Central memory CD8-positive, alpha-beta T cell (primary cell): ENCODE measurements at regions not wholly inside any gene's neighbourhood (a gene's known extent, or its start where the extent isn't known, plus 50 kb on each side); places are given as distances from the start of the nearest gene placed in this dataset.

Source experiments
- ATAC-seq: fragments of 150-1000 bp; cut with Tn5 transposase; replicated peaks from 2 replicates; pipeline ENCODE4 v1.10.0; 2022; ENCODE audit warnings: mild to moderate bottlenecking, moderate FRiP score, moderate number of reproducible peaks; ENCODE audit not compliant: poor library complexity, severe bottlenecking; ENCODE audit errors: extremely low read depth
- DNase-seq, 2 donors: peaks; one replicate each; pipeline ENCODE4 v3.0.0; 2021; ENCODE audit warnings: low spot score in 2 of 2
- H3K27ac Mint-ChIP-seq: one replicate; pipeline ENCODE4 v1.8.0; 2022; ENCODE audit warnings: low read depth, mild to moderate bottlenecking, moderate library complexity, mixed read lengths
- H3K27me3 Mint-ChIP-seq: one replicate; pipeline ENCODE4 v1.8.0; 2022; ENCODE audit warnings: mixed read lengths
- H3K36me3 Mint-ChIP-seq: one replicate; pipeline ENCODE4 v1.8.0; 2022; ENCODE audit warnings: mild to moderate bottlenecking, moderate library complexity, mixed read lengths; ENCODE audit not compliant: insufficient read depth
- H3K4me1 Mint-ChIP-seq: one replicate; pipeline ENCODE4 v1.8.0; 2022; ENCODE audit warnings: mixed read lengths
- H3K4me3 Mint-ChIP-seq: one replicate; pipeline ENCODE4 v1.8.0; 2022; ENCODE audit warnings: mild to moderate bottlenecking, moderate library complexity, mixed read lengths
- H3K9me3 Mint-ChIP-seq: one replicate; pipeline ENCODE4 v1.8.0; 2022; ENCODE audit warnings: mixed read lengths

DNA sequence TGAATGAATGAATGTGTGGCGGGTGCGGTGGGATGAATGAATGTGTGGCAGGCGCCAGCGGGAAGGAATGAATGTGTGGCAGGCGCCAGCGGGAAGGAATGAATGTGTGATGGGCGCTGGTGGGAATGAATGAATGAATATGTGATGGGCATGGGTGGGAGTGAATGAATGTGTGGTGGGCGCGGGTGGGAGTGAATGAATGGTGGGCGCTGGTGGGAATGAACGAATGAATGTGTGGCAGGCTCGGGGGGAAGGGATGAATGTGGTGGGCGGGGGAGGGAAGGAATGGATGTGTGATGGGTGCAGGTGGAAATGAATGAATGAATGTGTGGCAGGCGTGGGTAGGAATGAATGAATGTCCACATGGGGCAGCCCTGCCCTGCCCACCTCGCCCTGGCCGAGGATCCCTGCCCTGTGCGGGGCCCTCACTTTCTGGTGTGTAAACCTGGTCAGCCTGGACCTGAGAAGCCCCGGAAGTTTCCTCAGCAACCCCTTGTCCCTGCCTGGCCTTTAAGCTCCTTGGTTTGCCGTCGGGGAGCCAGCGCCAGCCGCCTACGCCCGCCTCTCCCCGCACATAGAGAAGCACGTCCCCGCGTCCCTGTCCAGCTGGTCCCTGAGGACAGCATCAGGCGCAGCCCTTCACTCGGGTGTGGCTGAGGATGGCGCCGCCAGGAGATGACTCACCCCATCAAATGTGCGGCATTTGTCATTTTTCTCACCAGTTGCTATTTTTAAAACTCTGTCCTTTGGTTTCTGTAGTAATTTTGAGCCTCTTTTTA is 112.8 kb upstream of the LRPAP1 start:
- H3K27me3 Mint-ChIP-seq = peaks cover 64% of the 10 kb centered on the region
- no peak overlapping the region for H3K27ac Mint-ChIP-seq
- ATAC-seq = no peak
- DNase-seq = no peak
- H3K9me3 Mint-ChIP-seq = no peaks in the 10 kb centered on the region
- H3K4me1 Mint-ChIP-seq = no peaks in the 10 kb centered on the region
- H3K36me3 Mint-ChIP-seq = peaks cover 3% of the 10 kb centered on the region
- no peak overlapping the region for H3K4me3 Mint-ChIP-seq

DNA sequence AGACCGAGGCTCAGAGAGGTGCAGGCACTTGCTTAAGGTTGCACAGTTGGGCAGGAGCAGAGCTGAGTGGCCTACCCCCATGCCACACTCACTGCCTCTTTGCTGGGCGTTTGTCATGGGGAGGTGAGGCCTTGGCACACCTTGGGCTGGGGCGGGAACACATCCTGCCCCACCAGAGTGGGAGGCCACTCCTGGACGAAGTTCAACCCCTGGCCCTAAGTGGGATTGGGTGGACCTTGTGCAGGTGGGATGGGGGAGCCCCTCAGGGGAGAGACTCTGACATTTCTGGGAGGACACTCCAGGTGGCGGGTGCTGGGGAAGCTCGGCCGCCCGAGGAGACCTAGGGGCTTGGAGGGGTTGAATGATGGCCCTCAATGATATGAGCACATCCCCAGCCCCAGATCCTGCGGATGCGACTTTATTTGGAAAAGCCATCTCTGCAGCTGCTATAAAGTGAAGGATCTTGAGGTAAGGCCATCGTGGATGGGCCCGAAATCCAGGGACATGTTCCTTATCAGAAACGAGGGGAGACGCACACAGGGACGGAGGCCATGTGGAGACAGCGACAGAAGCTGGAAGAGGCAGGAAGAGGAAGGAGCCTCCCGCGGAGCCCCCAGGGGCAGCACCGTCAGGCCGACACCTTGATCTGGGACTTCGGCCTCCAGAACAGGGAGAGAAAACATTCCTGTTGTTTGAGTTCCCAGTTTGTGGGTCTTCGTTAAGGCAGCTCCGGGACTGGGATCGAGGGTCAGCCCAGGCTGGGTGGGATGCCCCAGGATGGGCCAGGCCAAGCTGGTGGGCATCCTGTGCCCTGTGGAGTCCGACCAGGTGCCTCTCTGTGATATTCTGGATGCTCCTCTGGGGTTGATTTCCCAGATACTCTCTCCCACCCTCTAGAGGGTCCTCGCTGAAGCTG is 111.6 kb upstream of the LRPAP1 start:
- DNase-seq (no peak), ATAC-seq (no peak)
- Mint-ChIP-seq H3K9me3 (no peaks in the 10 kb centered on the region), H3K36me3 (peaks cover 3% of the 10 kb centered on the region), H3K4me1 (no peaks in the 10 kb centered on the region), H3K27me3 (peaks cover 64% of the 10 kb centered on the region), H3K27ac (no peak overlapping the region), H3K4me3 (no peak overlapping the region)

DNA sequence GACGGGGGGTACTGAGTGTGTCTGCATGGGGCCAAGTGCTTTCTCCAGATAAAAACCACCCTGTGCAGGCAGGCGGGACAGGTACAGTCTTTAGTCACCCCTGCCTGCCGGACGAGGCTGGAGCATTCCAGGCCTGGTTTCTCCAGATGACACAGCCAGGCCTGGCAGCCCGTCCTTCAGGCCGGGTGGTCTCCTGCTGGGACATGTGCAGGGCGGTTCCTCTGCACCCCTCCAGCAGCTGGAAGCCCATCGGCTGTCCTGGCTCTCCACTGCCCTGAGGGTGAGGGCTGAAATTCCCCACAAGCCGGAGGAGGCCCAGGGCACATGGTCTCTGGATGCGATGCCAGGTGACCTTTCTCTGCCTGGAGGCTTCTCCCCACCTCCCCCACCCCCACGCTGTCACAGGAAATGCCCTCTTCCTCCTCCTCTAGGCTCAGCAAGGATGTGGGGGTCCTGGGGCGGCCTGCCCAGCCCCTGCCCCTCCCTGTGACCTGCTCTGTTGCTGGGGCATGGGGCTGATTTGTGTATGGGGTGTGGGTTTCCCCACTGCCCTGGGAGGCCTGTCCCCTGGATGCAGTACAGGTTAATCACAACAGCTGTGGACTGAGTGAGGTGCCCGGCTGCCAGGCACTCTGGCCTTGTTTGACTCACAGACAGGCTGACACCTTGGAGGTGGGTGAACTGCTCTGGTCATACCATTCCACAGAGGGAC is 110.7 kb upstream of the LRPAP1 start:
- DNase-seq (no peak), ATAC-seq (no peak)
- Mint-ChIP-seq H3K4me3 (no peak overlapping the region), H3K36me3 (peaks cover 3% of the 10 kb centered on the region), H3K9me3 (no peaks in the 10 kb centered on the region), H3K27ac (no peak overlapping the region), H3K27me3 (peaks cover 56% of the 10 kb centered on the region), H3K4me1 (no peaks in the 10 kb centered on the region)

DNA sequence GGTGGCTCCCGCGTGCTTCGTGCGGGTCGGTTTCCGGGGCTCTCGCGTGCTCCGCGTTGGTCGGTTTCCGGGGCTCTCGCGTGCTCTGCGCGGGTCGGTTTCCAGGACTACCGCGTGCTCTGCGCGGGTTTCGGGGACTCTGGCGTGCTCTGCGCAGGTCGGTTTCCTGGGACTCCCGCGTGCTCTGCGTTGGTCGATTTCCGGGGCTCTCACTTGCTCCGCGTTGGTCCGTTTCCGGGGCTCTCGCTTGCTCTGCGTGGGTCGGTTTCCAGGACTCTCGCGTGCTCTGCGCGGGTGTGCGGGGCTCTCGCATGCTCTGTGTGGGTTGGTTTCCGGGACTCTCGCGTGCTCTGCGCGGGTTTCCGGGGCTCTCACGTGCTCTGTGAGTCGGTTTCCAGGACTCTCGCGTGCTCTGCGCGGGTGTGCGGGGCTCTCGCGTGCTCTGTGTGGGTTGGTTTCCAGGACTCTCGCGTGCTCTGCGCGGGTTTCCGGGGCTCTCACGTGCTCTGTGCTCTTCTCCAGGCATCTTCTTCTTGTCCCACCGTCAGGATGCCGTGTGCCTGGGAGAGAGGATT is 109.9 kb upstream of the LRPAP1 start:
- ATAC-seq (no peak), DNase-seq (no peak)
- H3K27ac Mint-ChIP-seq = no peak overlapping the region
- peaks cover 3% of the 10 kb centered on the region for H3K36me3 Mint-ChIP-seq
- no peaks in the 10 kb centered on the region for H3K4me1 Mint-ChIP-seq
- H3K4me3 Mint-ChIP-seq = no peak overlapping the region
- H3K27me3 Mint-ChIP-seq = peaks cover 63% of the 10 kb centered on the region
- no peaks in the 10 kb centered on the region for H3K9me3 Mint-ChIP-seq

DNA sequence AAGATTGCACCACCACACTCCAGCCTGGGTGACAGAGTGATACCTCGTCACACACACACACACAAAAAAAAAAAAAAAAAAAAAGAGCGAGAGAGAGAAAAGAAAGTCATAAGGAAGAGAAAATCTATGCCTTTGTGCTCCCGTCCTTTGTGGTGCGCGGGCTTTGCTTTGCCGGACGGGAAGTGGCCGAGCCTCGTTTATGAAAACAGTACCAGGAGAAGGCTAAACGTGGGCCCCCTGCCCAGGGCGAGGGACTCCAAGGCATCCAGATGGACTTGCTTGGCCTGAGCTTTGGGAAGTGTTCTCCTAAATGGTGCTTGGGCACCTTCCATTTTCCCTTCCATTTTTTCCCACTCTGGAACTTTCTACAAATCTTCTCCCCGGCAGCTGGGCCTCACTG is 109.3 kb upstream of the LRPAP1 start:
- H3K36me3 Mint-ChIP-seq = peaks cover 3% of the 10 kb centered on the region
- DNase-seq (no peak), ATAC-seq (no peak)
- no peaks in the 10 kb centered on the region for H3K9me3 Mint-ChIP-seq
- no peaks in the 10 kb centered on the region for H3K4me1 Mint-ChIP-seq
- no peak overlapping the region for H3K4me3 Mint-ChIP-seq
- H3K27me3 Mint-ChIP-seq = peaks cover 62% of the 10 kb centered on the region
- H3K27ac Mint-ChIP-seq = no peak overlapping the region

DNA sequence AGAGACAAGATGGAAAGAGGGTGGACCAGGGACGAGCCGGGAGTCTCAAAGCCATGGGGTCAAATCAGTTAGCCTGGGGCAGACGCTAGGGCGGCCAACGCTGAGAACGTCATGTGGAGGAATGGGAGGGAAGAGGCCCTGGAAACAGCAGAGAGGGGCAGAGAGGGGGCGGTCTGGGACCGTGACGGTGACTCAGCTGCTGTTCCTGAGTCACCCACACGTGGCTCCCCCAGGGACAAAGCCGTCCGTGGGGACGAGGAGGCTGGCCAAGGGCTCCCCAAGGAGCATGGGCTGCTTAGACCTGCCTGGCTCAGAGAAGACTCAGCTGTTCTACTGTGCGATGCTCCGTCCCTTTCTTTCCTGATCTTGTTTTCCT is 108.4 kb upstream of the LRPAP1 start:
- Mint-ChIP-seq H3K4me3 (no peak overlapping the region), H3K9me3 (no peaks in the 10 kb centered on the region), H3K36me3 (peaks cover 3% of the 10 kb centered on the region), H3K4me1 (no peaks in the 10 kb centered on the region), H3K27me3 (peaks cover 64% of the 10 kb centered on the region), H3K27ac (no peak overlapping the region)
- no peak for ATAC-seq
- no peak for DNase-seq

DNA sequence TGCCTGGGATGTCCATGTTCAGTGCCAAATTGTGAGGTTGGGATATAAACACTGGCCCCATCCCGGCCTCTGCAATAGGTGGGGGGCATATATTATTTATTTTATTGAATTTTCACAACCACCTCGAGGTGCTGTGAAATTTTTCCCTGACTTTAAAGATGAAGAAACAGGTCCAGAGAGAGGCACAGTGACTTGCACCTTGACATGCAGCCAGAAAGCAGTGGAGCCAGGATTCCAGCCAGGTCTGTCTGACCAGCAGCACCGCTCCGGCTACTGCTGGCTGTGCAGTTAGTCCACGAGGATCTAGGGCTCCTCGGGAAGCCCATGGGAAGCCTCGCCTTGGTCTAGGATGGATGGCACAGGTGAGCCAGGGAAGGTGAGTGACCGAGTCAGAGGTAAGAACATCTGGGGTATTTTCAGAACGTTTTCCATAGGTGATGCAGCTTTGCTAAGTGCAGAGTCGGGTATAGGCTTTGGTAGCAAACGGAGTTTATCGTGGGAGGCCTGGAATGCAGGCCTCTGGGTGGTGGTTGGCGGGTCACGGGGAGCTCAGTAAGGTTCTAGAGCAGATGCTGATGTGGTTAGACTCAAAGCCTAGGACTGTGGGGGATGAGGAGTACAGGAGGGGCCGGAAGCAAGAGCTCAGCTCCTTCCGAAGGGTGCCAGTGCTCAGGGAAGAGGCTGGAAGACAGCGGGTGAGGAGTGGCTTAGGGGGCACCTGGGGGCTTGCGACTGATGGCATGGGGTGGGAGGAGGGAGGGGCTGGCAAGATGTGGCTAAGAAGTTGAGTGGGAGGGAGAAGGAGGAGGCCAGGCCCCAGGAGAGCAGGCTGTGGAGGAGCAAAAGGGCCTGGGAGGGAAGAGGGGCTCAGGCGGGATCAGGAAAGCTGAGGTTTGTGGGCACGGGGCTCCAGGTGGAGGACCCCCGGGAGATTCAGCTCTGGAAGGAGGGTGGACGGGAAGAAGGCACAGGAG is 107.7 kb upstream of the LRPAP1 start:
- Mint-ChIP-seq H3K4me3 (no peak overlapping the region), H3K36me3 (peaks cover 3% of the 10 kb centered on the region), H3K4me1 (no peaks in the 10 kb centered on the region), H3K27me3 (peaks cover 57% of the 10 kb centered on the region), H3K9me3 (no peaks in the 10 kb centered on the region), H3K27ac (no peak overlapping the region)
- no peak for ATAC-seq
- no peak for DNase-seq

DNA sequence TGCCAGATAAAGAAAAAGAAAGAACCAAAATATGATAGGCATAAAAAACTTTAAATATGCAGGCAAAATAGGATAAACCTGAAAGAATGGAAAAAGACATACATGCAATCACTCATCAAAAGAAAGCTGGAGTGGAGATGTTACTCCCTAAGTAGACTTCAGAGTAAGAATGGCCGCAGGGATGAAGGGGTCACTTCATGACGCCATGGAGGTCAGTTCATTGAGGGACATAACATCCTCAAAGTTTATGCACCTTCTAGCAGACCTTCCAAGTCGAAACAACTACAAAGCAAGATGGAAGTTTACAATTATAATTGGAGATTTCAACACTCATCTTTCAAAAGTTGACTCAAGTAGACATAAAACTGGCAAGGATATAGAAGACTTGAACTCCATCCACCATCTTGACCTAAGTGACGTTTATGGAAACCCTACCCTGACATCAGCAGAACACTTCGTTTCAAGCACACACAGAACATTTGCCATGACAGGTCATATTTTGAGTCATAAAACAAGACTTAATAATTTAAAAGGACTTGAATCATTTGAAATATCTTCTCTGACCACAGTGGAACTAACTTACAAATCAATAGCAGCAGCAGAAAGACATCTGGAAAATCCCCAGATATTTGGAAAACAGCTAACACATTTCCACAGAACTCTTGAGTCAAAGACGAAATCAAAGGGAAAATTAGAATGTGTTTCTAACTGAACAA is 106.0 kb upstream of the LRPAP1 start:
- no peak overlapping the region for H3K4me3 Mint-ChIP-seq
- H3K36me3 Mint-ChIP-seq = peaks cover 1% of the 10 kb centered on the region
- ATAC-seq = no peak
- DNase-seq = no peak
- H3K4me1 Mint-ChIP-seq = no peaks in the 10 kb centered on the region
- peaks cover 41% of the 10 kb centered on the region for H3K27me3 Mint-ChIP-seq
- no peak overlapping the region for H3K27ac Mint-ChIP-seq
- no peaks in the 10 kb centered on the region for H3K9me3 Mint-ChIP-seq

DNA sequence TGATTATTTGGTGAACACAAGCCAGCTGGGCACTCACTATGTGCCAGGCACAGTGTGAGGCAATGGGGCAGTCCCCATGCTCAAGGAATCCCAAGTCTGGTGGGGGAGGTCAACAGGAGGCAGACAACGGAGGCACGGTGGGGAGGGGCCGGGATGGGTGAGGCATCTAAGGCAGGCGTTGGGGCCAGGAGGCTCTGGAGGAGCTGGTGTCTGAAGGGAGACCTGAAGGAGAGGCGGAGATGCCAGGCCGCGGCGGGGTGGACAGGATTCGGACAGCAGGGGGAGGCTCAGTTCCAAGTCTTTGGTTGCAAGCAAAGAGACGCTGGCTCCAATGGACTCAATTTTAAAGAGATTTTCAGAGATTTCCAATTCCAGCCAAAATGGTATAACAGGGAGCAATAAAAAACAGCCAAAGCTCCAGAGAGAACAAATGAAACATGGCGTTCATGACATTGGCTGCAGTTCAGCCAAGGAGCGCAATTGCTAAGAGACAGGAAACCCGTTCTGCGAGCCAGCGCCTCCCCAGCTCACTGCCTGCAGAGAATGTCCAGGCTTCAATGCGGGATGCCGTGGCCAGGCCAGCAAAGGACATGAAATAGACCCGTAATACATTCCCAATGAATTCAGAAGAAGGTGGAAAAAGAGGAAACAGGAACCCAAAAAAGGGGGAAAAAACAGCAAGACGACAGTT is 105.2 kb upstream of the LRPAP1 start:
- H3K4me3 Mint-ChIP-seq = no peak overlapping the region
- ATAC-seq = no peak
- DNase-seq = no peak
- no peaks in the 10 kb centered on the region for H3K9me3 Mint-ChIP-seq
- H3K27ac Mint-ChIP-seq = no peak overlapping the region
- H3K36me3 Mint-ChIP-seq = no peaks in the 10 kb centered on the region
- H3K27me3 Mint-ChIP-seq = peaks cover 45% of the 10 kb centered on the region
- no peaks in the 10 kb centered on the region for H3K4me1 Mint-ChIP-seq

DNA sequence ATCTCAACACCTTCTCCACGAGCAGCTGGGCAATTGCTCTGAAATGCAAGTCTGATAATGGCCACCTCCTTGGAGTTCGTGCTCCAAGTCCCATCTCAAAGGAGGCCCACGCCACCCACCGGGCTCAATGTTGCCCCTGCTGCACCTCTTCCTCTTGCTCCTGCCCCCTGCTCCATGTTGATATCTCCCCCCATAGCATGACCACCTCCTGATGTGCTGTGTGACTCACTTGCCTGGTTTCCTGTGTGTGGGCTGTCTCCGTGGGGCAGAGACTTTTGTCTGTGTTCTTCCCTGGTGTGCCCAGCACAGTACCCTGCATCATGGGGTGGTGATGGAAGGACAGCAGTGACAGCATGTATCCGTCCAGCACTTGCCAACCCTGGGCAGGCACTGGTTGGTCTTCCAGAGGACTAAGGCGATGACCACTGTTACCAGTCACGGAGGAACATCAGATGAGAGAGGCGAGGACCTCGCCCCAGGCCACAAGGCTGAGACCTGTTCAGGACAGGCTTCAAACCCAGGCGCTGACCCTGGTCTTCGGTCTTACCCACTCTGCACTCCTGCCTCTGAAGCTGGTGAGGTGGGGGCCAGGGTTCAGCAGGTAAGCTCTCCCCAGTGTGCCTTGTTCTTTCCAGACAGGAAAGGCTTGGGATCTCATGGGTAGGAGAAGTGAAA is 104.6 kb upstream of the LRPAP1 start:
- Mint-ChIP-seq H3K4me3 (no peak overlapping the region), H3K9me3 (no peaks in the 10 kb centered on the region), H3K27ac (no peak overlapping the region), H3K36me3 (no peaks in the 10 kb centered on the region), H3K27me3 (peaks cover 49% of the 10 kb centered on the region), H3K4me1 (no peaks in the 10 kb centered on the region)
- ATAC-seq (no peak), DNase-seq (no peak)
